ENCODE measurements at regions not wholly inside any gene's neighbourhood (a gene's known extent, or its start where the extent isn't known, plus 50 kb on each side); places are given as distances from the start of the nearest gene placed in this dataset.

GRCh38 chr20:60455272-60455671 lies 497.0 kb downstream of the CDH26 start:
- Histone ChIP-seq H3K36me3 (no peaks in the 10 kb centered on the region), H3K27ac (no peak overlapping the region), H3K27me3 (peaks cover 0 to 4% of the 10 kb centered on the region in 2 donors), H3K4me3 (no peak overlapping the region), H3K4me1 (no peaks in the 10 kb centered on the region), H3K9me3 (no peaks in the 10 kb centered on the region)
- TF ChIP-seq, protein P1, sequence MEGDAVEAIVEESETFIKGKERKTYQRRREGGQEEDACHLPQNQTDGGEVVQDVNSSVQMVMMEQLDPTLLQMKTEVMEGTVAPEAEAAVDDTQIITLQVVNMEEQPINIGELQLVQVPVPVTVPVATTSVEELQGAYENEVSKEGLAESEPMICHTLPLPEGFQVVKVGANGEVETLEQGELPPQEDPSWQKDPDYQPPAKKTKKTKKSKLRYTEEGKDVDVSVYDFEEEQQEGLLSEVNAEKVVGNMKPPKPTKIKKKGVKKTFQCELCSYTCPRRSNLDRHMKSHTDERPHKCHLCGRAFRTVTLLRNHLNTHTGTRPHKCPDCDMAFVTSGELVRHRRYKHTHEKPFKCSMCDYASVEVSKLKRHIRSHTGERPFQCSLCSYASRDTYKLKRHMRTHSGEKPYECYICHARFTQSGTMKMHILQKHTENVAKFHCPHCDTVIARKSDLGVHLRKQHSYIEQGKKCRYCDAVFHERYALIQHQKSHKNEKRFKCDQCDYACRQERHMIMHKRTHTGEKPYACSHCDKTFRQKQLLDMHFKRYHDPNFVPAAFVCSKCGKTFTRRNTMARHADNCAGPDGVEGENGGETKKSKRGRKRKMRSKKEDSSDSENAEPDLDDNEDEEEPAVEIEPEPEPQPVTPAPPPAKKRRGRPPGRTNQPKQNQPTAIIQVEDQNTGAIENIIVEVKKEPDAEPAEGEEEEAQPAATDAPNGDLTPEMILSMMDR (IDR thresholded peaks at IDR 0.05), result no peak
- TF ChIP-seq POLR2A (IDR thresholded peaks at IDR 0.05), result no peak
- no peak for DNase-seq
- intact Hi-C loops (cut with DNase I; ENCODE audit: low total_unique reads), result no loop called here

DNA sequence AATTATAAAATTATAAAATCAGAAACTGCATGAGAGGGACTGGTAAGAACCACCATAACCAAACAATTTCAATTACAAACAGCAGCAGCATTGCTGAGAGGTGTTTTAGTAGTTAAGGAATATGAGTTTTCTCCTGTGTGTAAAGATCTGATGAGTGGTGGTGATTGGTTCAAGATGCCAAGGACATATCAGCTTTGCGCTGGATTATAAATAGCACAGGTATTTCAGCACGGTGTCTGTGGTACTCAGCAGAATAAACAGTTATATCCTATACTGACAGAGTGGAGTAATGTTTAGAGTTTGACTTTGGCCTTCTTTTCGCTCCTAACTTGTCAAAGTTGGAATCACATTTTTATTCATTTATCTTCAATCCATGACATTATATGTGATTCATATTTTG lies 501.0 kb downstream of the CDH26 start:
- Histone ChIP-seq H3K4me3 (no peak overlapping the region), H3K36me3 (no peaks in the 10 kb centered on the region), H3K4me1 (no peaks in the 10 kb centered on the region), H3K27ac (no peak overlapping the region), H3K27me3 (peaks cover 0 to 4% of the 10 kb centered on the region in 2 donors), H3K9me3 (no peaks in the 10 kb centered on the region)
- no peak for TF ChIP-seq POLR2A (IDR thresholded peaks at IDR 0.05)
- TF ChIP-seq, protein P1 (IDR thresholded peaks at IDR 0.05), result no peak
- intact Hi-C loops (cut with DNase I; ENCODE audit: low total_unique reads), result no loop called here
- DNase-seq, result no peak

- DNase-seq, result no peak
- peaks cover 0 to 4% of the 10 kb centered on the region in 2 donors for H3K27me3 ChIP-seq
- no peaks in the 10 kb centered on the region for H3K4me1 ChIP-seq
- H3K9me3 ChIP-seq, result no peaks in the 10 kb centered on the region
- H3K27ac ChIP-seq, result no peak overlapping the region
- no peaks in the 10 kb centered on the region for H3K36me3 ChIP-seq
- intact Hi-C loops (cut with DNase I; ENCODE audit: low total_unique reads), result no loop called here
- no peak overlapping the region for H3K4me3 ChIP-seq
- TF ChIP-seq, protein P1 (IDR thresholded peaks at IDR 0.05), result no peak
- no peak for TF ChIP-seq POLR2A (IDR thresholded peaks at IDR 0.05)
These were observed 503.8 kb downstream of the CDH26 start for GRCh38 chr20:60461993-60462392.

DNA sequence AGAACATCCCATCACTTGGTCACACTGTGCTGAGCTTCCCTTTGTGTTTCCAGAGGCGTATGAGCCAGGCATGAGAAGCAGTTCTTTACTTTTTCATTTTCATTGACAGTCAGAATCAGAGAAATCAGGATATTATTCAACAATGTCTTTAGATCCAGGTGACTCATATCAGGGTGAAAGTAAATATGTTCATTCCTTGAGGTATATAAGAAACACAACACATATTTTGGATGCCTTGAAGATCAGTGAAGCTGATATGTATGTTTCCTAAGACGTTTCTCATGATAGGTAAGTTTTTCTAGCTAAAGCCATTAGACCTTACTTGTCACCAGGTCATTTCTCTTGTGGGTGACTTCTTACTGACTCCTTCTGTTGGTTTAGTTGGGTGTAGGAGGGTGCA lies 505.6 kb downstream of the CDH26 start:
- Histone ChIP-seq H3K27ac (no peak overlapping the region), H3K4me3 (no peak overlapping the region)
- intact Hi-C loops (cut with DNase I; ENCODE audit: low total_unique reads), result no loop called here

GRCh38 chr20:60465439-60465838 lies 507.2 kb downstream of the CDH26 start:
- Histone ChIP-seq H3K27me3 (no peaks in the 10 kb centered on the region), H3K27ac (no peak overlapping the region), H3K9me3 (no peaks in the 10 kb centered on the region), H3K36me3 (no peaks in the 10 kb centered on the region), H3K4me1 (no peaks in the 10 kb centered on the region), H3K4me3 (no peak overlapping the region)
- TF ChIP-seq POLR2A (IDR thresholded peaks at IDR 0.05), result no peak
- TF ChIP-seq, protein P1 (IDR thresholded peaks at IDR 0.05), result no peak
- intact Hi-C loops (cut with DNase I; ENCODE audit: low total_unique reads), result no loop called here
- DNase-seq, result no peak

More for the DNA sequence above, 505.6 kb downstream of the CDH26 start:
- Histone ChIP-seq H3K4me1 (no peaks in the 10 kb centered on the region), H3K9me3 (no peaks in the 10 kb centered on the region), H3K36me3 (no peaks in the 10 kb centered on the region), H3K27me3 (peaks cover 0 to 4% of the 10 kb centered on the region in 2 donors)
- TF ChIP-seq POLR2A (IDR thresholded peaks at IDR 0.05), result no peak
- TF ChIP-seq, protein P1 (IDR thresholded peaks at IDR 0.05), result no peak
- no peak for DNase-seq

Measured in uterus (tissue), 3 donors.